Vagina (tissue), 2 donors: ENCODE measurements at regions not wholly inside any gene's neighbourhood (a gene's known extent, or its start where the extent isn't known, plus 50 kb on each side); places are given as distances from the start of the nearest gene placed in this dataset.

Experiments used
- DNase-seq, 2 donors: peaks; one replicate each; pipeline ENCODE4 v3.0.0-alpha.2; 2017; ENCODE audit errors: extremely low spot score in 2 of 2
- H3K27ac ChIP-seq: fragments of 200-600 bp; sonication (generic); one replicate; pipeline ENCODE4 v1.5.1; 2019
- H3K27me3 ChIP-seq: fragments of 200-600 bp; sonication (generic); one replicate; pipeline ENCODE4 v1.5.1; 2019
- H3K36me3 ChIP-seq, 2 donors: fragments of 200-600 bp; sonication (generic); one replicate each; pipeline ENCODE4 v1.5.1; 2017 to 2019
- H3K4me1 ChIP-seq: fragments of 200-600 bp; sonication (generic); one replicate; pipeline ENCODE4 v1.5.1; 2019
- H3K4me3 ChIP-seq, 2 donors: fragments of 200-600 bp; sonication (generic); 1 replicate in 1 of 2; 2 replicates in 1 of 2; pipeline ENCODE4 v1.5.1; 2016 to 2019
- H3K9me3 ChIP-seq: fragments of 200-600 bp; sonication (generic); one replicate; pipeline ENCODE4 v1.5.1; 2019
- POLR2A ChIP-seq, 2 donors: fragments of 450-650 bp; IDR thresholded peaks; one replicate each; pipeline ENCODE4 v1.6.1; 2017; ENCODE audit warnings: antibody characterized with exemption in 2 of 2, mild to moderate bottlenecking in 2 of 2, moderate library complexity in 2 of 2
- POLR2AphosphoS5 ChIP-seq, 2 donors: sonication (generic); formaldehyde crosslinking; IDR thresholded peaks; one replicate each; pipeline ENCODE4 v1.9.0; 2017; ENCODE audit warnings: antibody characterized with exemption in 2 of 2, mild to moderate bottlenecking in 2 of 2, low read depth in 1 of 2; ENCODE audit not compliant: insufficient read depth in 1 of 2
- intact Hi-C: fragments of 100-400 bp; cut with DNase I; formaldehyde crosslinking; loops from one replicate; pipeline ENCODE4 v1.15.1; 2023
- TF ChIP-seq, protein P1 (sequence below), 3 experiments: fragments of 450-650 bp in 2 of 3; fragments of 200-600 bp in 1 of 3; sonication (generic) in 1 of 3; IDR thresholded peaks; one replicate each; pipeline ENCODE4 v1.5.1; 2017 to 2019; ENCODE audit warnings: antibody characterized with exemption in 3 of 3, mild to moderate bottlenecking in 2 of 3, moderate library complexity in 2 of 3

DNA sequence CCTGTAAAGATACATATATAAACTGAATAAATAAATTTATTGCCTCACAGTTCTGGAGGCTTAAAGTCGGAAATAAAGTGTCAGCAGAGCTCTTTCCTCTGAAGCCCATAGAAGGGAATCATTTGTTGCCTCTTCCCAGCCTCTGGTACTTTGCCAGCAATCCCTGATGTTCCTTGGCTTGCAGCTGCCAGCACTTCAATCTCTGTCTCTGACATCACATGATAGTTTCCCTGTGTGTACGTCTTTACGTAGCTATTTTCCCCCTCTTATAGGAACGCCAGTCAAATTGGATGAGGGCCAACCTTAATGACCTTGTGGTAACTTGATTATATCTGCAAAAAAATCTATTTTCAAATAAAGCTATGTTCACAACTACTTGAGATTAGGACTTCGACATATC is 250.9 kb downstream of the LIG4 start:
- no peaks in the 10 kb centered on the region for H3K9me3 ChIP-seq
- intact Hi-C loops = no loop called here
- no peaks in the 10 kb centered on the region for H3K27me3 ChIP-seq
- H3K36me3 ChIP-seq = no peaks in the 10 kb centered on the region
- DNase-seq = no peak
- H3K4me3 ChIP-seq = no peak overlapping the region
- H3K27ac ChIP-seq = no peak overlapping the region
- TF ChIP-seq POLR2AphosphoS5 (IDR thresholded peaks at IDR 0.05; ENCODE audit: insufficient read depth in 1 of 2, low read depth in 1 of 2) = no peak
- no peak for TF ChIP-seq POLR2A (IDR thresholded peaks at IDR 0.05)
- TF ChIP-seq, protein P1, sequence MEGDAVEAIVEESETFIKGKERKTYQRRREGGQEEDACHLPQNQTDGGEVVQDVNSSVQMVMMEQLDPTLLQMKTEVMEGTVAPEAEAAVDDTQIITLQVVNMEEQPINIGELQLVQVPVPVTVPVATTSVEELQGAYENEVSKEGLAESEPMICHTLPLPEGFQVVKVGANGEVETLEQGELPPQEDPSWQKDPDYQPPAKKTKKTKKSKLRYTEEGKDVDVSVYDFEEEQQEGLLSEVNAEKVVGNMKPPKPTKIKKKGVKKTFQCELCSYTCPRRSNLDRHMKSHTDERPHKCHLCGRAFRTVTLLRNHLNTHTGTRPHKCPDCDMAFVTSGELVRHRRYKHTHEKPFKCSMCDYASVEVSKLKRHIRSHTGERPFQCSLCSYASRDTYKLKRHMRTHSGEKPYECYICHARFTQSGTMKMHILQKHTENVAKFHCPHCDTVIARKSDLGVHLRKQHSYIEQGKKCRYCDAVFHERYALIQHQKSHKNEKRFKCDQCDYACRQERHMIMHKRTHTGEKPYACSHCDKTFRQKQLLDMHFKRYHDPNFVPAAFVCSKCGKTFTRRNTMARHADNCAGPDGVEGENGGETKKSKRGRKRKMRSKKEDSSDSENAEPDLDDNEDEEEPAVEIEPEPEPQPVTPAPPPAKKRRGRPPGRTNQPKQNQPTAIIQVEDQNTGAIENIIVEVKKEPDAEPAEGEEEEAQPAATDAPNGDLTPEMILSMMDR (IDR thresholded peaks at IDR 0.05) = no peak
- H3K4me1 ChIP-seq = no peaks in the 10 kb centered on the region

DNA sequence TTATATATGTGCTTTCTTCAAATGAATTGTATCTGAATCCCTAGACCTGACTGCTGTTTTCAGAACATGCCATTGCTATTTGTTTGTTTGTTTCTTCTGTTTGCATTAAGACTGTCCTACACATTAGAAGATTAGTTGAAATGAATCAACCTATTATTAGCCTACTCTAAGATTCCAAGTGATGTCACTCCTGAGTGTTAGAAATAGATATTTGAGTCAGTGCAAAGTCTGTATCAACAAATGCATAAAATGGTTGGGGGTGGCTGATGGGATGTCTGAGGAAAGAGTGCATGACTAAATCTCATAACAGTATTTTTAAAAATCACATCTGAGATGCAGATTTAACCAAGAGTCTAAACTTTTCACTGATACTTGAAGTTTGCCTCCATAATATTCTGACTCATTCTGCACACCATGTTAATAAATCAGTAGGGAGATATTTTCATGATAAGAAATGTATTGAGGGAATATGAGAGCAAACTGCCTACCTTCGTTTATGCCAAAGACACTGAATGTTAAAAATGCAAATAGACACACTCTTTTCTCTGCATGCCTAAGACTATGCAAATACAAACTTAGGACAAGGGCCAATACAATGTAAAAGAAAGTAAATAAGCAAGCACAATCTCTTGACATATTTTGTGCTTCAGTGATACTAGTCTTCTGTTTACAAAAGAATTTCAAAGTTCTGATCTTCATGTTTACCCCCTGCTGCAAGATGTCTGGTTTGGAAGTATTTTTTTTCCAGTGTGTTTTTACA is 253.3 kb downstream of the LIG4 start:
- Histone ChIP-seq H3K4me3 (no peak overlapping the region), H3K27me3 (no peaks in the 10 kb centered on the region), H3K36me3 (no peaks in the 10 kb centered on the region), H3K27ac (no peak overlapping the region), H3K4me1 (no peaks in the 10 kb centered on the region), H3K9me3 (no peaks in the 10 kb centered on the region)
- TF ChIP-seq POLR2A (IDR thresholded peaks at IDR 0.05) (no peak), POLR2AphosphoS5 (IDR thresholded peaks at IDR 0.05; ENCODE audit: insufficient read depth in 1 of 2, low read depth in 1 of 2) (no peak)
- TF ChIP-seq, protein P1 (IDR thresholded peaks at IDR 0.05) = no peak
- intact Hi-C loops = no loop called here
- DNase-seq = no peak

GRCh38 chr13:107960301-107960700 is 255.0 kb downstream of the LIG4 start:
- Histone ChIP-seq H3K4me3 (no peak overlapping the region), H3K4me1 (no peaks in the 10 kb centered on the region), H3K9me3 (no peaks in the 10 kb centered on the region), H3K36me3 (no peaks in the 10 kb centered on the region), H3K27me3 (no peaks in the 10 kb centered on the region), H3K27ac (no peak overlapping the region)
- intact Hi-C loops = no loop called here
- TF ChIP-seq, protein P1 (IDR thresholded peaks at IDR 0.05) = no peak
- TF ChIP-seq POLR2AphosphoS5 (IDR thresholded peaks at IDR 0.05; ENCODE audit: insufficient read depth in 1 of 2, low read depth in 1 of 2) (no peak), POLR2A (IDR thresholded peaks at IDR 0.05) (no peak)
- DNase-seq = no peak

DNA sequence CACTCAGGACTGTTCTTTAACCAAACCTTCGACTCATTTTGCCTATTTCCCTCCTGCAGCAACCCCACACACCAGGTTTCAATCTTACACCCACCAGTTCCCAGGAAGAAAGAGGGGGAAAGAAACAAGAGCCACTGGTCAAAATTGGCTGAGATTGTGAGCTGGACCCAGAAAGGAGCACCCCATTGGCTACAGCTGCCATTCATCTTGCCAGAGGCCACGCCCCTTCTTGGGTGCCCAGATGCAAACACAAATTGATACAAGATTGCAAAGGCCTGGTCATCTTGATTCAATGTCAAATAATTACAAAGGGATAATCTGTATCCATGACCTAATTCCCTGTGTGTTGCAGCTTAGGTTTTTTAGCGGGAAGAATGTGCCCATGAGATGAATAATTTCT is 258.4 kb downstream of the LIG4 start:
- TF ChIP-seq POLR2AphosphoS5 (IDR thresholded peaks at IDR 0.05; ENCODE audit: insufficient read depth in 1 of 2, low read depth in 1 of 2) (no peak), POLR2A (IDR thresholded peaks at IDR 0.05) (no peak)
- TF ChIP-seq, protein P1 (IDR thresholded peaks at IDR 0.05) = no peak
- Histone ChIP-seq H3K36me3 (no peaks in the 10 kb centered on the region), H3K9me3 (no peaks in the 10 kb centered on the region), H3K4me3 (no peak overlapping the region), H3K27ac (no peak overlapping the region), H3K27me3 (no peaks in the 10 kb centered on the region), H3K4me1 (no peaks in the 10 kb centered on the region)
- no peak for DNase-seq
- intact Hi-C loops = no loop called here

DNA sequence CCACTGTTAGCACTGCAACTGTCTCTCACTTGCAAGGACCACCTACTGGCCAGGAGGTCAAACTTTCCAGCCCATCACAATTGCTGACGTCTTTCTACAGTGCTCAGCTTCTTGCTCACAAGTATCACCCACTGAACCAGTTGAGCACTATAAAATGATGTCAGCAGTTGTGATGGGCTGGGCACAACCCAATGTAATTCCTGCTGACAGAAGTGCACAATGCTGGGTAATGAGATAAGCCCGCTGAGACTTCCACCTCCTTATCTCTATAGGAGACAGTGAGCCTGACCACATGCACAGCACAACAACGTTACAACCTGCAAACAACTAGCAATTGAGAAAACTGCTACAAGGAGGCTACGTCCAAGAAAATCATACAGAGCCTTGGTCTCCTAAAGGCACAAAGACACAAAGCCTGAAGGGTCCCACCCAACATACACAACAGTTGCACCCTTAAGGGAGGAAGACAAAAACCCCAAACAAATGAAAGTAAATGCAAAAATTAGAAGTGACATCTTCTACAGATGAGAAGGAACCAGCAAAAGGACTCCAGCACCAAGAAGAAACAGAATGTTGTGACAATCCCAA is 273.2 kb downstream of the LIG4 start:
- no peaks in the 10 kb centered on the region for H3K27me3 ChIP-seq
- H3K9me3 ChIP-seq = no peaks in the 10 kb centered on the region
- no peak overlapping the region for H3K4me3 ChIP-seq
- no peak for DNase-seq
- H3K27ac ChIP-seq = no peak overlapping the region
- intact Hi-C loops = no loop called here
- H3K4me1 ChIP-seq = no peaks in the 10 kb centered on the region
- no peak for TF ChIP-seq POLR2A (IDR thresholded peaks at IDR 0.05)
- no peak for TF ChIP-seq POLR2AphosphoS5 (IDR thresholded peaks at IDR 0.05; ENCODE audit: insufficient read depth in 1 of 2, low read depth in 1 of 2)
- TF ChIP-seq, protein P1 (IDR thresholded peaks at IDR 0.05) = no peak
- H3K36me3 ChIP-seq = no peaks in the 10 kb centered on the region
